ENCODE measurements at regions not wholly inside any gene's neighbourhood (a gene's known extent, or its start where the extent isn't known, plus 50 kb on each side); places are given as distances from the start of the nearest gene placed in this dataset.

DNA sequence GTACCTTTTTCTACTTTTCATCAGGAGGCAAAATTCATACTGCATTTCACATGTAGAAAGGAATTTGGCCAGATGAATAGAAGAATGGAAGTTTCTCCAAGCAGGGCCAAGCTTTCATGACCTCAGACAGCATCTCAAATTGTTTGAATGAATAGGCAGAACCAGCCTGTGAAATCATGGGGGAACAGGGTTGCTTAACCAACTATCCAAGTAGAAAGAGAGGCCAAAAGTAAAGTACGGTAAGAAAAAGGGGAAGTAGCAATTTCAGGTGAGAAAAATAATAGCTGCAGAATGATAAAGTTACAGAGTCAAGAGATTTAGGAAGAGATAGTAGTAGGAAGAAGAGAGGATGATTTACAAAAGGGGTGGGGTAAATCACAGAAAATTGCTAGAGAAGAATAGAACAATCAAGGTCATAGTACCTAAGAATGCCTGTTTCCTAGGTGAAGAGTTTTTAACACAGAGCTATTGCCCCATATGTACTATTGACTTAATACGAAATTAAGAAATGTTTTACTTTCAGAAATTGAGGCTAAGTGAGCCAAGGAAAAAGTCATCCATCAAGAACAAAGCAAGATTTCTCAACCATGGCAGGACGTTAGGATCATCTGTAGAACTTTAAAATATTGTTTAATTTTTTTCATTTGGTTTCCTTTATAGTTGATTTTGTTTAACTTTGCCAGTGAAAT is 177.1 kb upstream of the TET2 start:
- TF ChIP-seq, protein P1, sequence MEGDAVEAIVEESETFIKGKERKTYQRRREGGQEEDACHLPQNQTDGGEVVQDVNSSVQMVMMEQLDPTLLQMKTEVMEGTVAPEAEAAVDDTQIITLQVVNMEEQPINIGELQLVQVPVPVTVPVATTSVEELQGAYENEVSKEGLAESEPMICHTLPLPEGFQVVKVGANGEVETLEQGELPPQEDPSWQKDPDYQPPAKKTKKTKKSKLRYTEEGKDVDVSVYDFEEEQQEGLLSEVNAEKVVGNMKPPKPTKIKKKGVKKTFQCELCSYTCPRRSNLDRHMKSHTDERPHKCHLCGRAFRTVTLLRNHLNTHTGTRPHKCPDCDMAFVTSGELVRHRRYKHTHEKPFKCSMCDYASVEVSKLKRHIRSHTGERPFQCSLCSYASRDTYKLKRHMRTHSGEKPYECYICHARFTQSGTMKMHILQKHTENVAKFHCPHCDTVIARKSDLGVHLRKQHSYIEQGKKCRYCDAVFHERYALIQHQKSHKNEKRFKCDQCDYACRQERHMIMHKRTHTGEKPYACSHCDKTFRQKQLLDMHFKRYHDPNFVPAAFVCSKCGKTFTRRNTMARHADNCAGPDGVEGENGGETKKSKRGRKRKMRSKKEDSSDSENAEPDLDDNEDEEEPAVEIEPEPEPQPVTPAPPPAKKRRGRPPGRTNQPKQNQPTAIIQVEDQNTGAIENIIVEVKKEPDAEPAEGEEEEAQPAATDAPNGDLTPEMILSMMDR (IDR thresholded peaks at IDR 0.05) = no peak
- no peak for TF ChIP-seq EZH2 (IDR thresholded peaks at IDR 0.05; ENCODE audit: borderline replicate concordance, insufficient read depth, low read depth, low read length, poor library complexity, severe bottlenecking)
